ENCODE measurements at regions not wholly inside any gene's neighbourhood (a gene's known extent, or its start where the extent isn't known, plus 50 kb on each side); places are given as distances from the start of the nearest gene placed in this dataset.

GRCh38 chr6:1031720-1032119, 280.2 kb upstream of the FOXQ1 start:
- TF ChIP-seq, protein P1, sequence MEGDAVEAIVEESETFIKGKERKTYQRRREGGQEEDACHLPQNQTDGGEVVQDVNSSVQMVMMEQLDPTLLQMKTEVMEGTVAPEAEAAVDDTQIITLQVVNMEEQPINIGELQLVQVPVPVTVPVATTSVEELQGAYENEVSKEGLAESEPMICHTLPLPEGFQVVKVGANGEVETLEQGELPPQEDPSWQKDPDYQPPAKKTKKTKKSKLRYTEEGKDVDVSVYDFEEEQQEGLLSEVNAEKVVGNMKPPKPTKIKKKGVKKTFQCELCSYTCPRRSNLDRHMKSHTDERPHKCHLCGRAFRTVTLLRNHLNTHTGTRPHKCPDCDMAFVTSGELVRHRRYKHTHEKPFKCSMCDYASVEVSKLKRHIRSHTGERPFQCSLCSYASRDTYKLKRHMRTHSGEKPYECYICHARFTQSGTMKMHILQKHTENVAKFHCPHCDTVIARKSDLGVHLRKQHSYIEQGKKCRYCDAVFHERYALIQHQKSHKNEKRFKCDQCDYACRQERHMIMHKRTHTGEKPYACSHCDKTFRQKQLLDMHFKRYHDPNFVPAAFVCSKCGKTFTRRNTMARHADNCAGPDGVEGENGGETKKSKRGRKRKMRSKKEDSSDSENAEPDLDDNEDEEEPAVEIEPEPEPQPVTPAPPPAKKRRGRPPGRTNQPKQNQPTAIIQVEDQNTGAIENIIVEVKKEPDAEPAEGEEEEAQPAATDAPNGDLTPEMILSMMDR (IDR thresholded peaks at IDR 0.05; ENCODE audit: low read depth, low read length) = no peak
- TF ChIP-seq EZH2phosphoT487 (IDR thresholded peaks at IDR 0.05; ENCODE audit: low read depth) = no peak
